Uterus (tissue), 2 donors: ENCODE measurements at regions not wholly inside any gene's neighbourhood (a gene's known extent, or its start where the extent isn't known, plus 50 kb on each side); places are given as distances from the start of the nearest gene placed in this dataset.

Source experiments
- CTCF ChIP-seq, 4 experiments: fragments of 200-600 bp in 2 of 4; fragments of 450-650 bp in 2 of 4; sonication (generic) in 2 of 4; IDR thresholded peaks; one replicate each; pipeline ENCODE4 v1.5.1; 2016 to 2019; ENCODE audit warnings: antibody characterized with exemption in 4 of 4, mild to moderate bottlenecking in 2 of 4, moderate library complexity in 1 of 4
- POLR2A ChIP-seq, 2 donors: fragments of 450-650 bp; IDR thresholded peaks; one replicate each; pipeline ENCODE4 v1.6.1; 2016; ENCODE audit warnings: antibody characterized with exemption in 2 of 2, mild to moderate bottlenecking in 1 of 2, moderate library complexity in 1 of 2

- no peak for TF ChIP-seq POLR2A (IDR thresholded peaks at IDR 0.05)
- no peak for TF ChIP-seq CTCF (IDR thresholded peaks at IDR 0.05)
These were observed 449.1 kb downstream of the NKX6-1 start for GRCh38 chr4:84050015-84050414.
